GM21381 (cell line): ENCODE measurements at regions not wholly inside any gene's neighbourhood (a gene's known extent, or its start where the extent isn't known, plus 50 kb on each side); places are given as distances from the start of the nearest gene placed in this dataset.

Experiments used
- ATAC-seq: cut with Tn5 transposase; IDR thresholded peaks from one replicate; pipeline ENCODE4 v1.9.1; 2021; ENCODE audit warnings: mild to moderate bottlenecking, moderate library complexity; ENCODE audit not compliant: unreplicated experiment

GRCh38 chr4:60117726-60118323 is 1082.3 kb upstream of the ADGRL3 start:
- no peak for ATAC-seq

DNA sequence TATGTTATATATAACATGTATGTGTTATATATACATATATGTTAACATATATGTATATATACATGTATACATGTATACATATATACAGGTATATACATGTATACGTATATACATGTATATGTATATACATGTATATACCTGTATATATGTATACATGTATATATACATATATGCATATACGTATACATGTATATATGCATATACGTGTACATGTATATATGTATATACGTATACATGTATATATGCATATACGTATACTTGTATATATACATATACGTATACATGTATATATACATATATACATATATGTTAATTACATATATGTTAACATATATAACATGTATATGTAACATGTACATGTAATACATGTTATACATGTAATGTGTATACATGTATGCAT is 1077.3 kb upstream of the ADGRL3 start:
- ATAC-seq, result no peak

DNA sequence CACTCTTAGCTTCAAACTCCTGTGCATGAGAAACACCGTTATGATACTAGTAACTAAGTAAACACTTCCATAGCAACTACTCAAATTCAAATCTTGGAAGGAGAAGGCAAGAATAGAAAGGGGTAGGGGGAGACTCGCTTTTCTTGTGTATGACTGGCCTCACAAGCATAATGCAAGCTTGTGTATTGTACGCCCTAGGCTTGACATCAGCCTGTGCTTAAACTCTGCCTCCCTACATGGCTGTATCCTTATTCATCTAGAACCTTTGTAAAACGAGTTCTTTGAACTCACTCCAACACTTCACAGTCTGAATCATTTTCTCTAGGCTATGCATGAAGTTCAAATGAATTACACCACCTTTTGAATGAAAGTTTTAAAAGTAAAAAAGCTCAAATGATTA is 1071.2 kb upstream of the ADGRL3 start:
- ATAC-seq, result no peak

- no peak for ATAC-seq
These were observed 1070.4 kb upstream of the ADGRL3 start for GRCh38 chr4:60129740-60130139.

- no peak for ATAC-seq
These were observed 1066.8 kb upstream of the ADGRL3 start for GRCh38 chr4:60133375-60133774.

- ATAC-seq, result no peak
These were observed 1066.0 kb upstream of the ADGRL3 start for GRCh38 chr4:60134099-60134498.

DNA sequence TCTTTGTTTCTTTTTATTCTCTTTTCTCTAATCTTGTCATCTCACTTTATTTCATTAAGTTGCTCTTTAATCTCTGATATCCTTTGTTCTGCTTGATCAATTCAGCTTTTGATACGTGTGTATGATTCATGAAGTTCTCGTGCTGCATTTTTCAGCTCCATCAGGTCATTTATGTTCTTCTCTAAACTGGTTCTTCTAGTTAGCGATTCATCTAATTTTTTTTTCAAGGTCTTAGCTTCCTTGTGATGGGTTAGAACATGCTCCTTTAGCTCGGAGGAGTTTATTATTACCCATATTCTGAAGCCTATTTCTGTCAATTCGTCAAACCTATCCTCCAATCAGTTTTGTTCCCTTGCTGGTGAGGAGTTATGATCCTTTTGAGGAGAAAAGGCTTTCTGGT is 1045.0 kb upstream of the ADGRL3 start:
- ATAC-seq, result no peak

DNA sequence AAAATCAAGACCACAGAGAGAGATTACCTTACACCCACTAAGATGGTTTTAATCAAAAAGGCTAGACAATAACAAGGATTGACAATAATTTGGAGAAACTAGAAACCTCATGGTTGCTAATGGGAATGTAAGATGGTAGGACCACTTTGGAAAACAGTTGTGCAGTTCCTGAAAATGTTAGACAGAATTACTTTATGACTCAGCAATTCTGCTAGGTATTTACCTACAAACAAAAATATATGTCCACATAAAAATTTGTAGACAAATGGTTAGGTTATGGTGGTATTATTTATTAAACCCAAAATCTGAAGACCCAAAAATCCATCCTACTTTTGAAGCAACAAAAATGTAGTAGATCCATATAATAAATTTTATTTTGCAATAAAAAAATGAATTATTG is 1027.0 kb upstream of the ADGRL3 start:
- no peak for ATAC-seq

DNA sequence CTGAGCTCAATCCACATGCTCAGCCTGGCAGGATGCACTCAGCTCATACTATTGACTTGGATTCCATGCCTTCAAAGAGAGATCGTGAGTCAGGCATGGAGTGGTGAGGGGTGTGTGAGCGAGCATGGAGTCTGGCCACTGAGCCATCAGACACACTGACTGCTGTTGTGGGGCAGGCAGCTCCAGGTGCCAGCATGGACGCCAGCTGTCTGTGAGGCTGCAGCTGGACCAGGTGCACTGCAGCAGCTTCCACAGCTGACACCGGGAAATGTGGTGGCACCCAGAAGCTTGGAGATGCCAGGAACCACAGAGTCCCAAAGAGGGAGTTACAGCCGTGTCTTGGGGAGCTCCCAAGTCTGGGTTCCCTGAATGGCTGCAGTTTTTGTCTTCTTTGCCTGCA is 1026.4 kb upstream of the ADGRL3 start:
- no peak for ATAC-seq

DNA sequence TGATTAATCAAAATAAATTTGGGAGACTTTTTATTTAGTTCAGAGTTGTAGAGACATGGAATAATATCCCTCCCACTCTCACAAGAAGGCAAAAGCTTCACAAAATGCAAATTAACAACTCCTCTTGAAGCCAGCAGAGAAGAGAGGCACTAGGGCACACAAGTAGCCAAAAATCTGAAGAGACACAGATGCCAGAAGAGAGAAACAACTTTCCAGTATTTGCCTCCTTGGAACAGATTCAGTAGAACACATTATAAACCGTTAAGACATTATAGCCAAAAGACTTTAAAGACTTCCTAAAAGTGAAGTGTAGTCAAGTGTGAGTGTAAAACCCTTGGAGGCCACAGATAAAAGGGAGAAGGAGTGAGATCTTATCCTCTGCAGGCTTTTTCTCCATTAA is 1024.9 kb upstream of the ADGRL3 start:
- no peak for ATAC-seq

GRCh38 chr4:60187428-60187827 is 1012.7 kb upstream of the ADGRL3 start:
- ATAC-seq, result no peak

GRCh38 chr4:60189286-60189685 is 1010.8 kb upstream of the ADGRL3 start:
- no peak for ATAC-seq

GRCh38 chr4:60194214-60194613 is 1005.9 kb upstream of the ADGRL3 start:
- ATAC-seq, result no peak

- ATAC-seq, result no peak
These were observed 1004.9 kb upstream of the ADGRL3 start for GRCh38 chr4:60195256-60195655.

GRCh38 chr4:60201052-60201673 is 999.0 kb upstream of the ADGRL3 start:
- peak; percentile 77 for ATAC-seq

DNA sequence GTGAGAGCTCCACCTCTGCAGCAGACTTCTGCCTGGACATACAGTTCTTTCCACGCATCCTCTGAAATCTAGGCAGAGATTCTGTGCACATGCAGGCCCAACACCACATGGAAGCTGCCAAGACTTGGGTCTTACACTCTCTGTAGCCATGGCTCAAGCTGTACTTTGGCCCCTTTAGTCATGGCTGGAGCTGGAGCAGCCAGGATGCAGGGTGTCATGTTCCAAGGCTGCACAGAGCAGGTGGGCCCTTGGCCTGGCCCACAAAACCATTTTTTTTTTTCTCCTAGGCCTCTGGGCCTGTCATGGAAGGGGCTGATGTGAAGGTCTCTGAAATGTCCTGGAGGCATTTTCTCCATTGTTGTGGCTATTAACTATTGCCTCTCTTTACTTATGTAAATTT is 990.5 kb upstream of the ADGRL3 start:
- no peak for ATAC-seq

DNA sequence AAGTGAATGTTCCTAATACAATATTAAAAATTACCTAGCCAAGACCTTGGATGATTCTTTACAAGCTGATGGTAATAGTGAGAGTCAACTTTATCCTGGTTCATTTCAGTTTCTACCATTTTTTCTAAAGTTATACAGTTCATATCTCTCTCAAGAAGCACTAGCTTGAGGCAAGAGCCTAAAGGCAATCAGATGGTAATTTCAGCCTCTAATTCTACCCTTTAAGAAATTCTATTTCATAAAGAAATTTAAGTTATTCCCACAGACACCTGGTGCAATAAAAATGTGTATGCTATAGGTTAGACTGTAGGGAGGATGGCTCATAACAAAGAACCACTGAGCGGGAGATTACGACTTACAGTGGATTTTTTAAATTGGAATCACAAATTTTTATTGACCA is 984.2 kb upstream of the ADGRL3 start:
- ATAC-seq, result no peak

DNA sequence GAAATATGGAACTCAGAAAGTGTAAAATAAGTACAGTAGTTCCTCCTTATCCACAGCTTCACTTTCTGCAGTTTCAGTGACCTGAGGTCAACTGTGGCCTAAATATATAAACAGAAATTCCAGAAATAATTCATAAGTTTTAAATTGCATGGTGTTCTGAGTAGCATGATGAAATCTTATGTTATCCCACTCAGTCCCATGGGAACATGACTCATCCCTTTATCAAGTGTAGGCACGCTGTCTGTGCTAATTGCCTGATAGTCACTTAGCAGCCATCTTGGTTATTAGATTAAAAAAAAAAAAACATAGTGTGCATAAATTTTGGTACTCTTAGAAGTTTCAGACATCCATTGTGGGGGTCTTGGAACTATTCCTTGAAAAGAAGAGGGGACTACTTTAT is 983.4 kb upstream of the ADGRL3 start:
- no peak for ATAC-seq

DNA sequence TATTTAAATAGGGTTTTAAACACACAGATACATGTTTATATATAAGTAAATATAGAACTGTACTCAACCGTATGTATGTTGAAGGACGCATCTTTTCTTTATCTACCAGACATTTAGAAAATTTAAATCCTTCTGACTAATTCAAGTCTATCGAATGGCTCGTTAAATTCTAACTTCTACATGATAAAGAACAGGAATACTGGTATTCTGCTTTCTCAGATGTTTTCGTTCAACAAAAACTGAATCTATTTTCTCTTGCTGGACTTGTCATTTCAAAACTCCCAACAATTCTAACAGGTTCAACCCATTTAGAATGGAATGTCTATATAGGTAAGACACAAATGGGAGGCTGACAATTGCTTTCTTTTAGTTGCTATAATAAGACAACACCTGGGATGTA is 978.3 kb upstream of the ADGRL3 start:
- no peak for ATAC-seq

- no peak for ATAC-seq
These were observed 976.8 kb upstream of the ADGRL3 start for GRCh38 chr4:60223208-60223923.

DNA sequence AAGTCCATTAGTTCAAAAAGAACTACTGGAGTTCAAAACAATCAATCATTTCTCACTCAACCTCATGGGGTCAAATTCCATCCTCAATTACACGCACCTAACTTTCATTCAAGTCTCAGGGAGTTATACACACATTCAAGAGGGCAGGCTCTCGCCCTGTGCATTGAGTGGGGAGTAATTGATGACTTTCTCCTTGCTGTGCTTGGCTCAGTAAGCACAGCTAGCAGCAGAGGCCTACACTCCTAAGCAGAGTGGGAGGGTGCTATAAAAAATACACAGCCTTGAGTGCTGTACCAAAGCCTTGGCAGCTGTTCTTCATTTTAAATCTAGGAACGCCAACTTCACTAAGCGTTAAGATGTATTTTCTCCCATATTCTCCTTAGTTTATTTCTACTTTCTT is 958.3 kb upstream of the ADGRL3 start:
- no peak for ATAC-seq

- ATAC-seq, result no peak
These were observed 950.3 kb upstream of the ADGRL3 start for GRCh38 chr4:60249784-60250183.
